ENCODE measurements at regions not wholly inside any gene's neighbourhood (a gene's known extent, or its start where the extent isn't known, plus 50 kb on each side); places are given as distances from the start of the nearest gene placed in this dataset.
"Not testable (repeated sequence)": the region's sequence is repeated elsewhere in the genome, so short reads cannot be mapped to it uniquely, and the experiment has no call there.

DNA sequence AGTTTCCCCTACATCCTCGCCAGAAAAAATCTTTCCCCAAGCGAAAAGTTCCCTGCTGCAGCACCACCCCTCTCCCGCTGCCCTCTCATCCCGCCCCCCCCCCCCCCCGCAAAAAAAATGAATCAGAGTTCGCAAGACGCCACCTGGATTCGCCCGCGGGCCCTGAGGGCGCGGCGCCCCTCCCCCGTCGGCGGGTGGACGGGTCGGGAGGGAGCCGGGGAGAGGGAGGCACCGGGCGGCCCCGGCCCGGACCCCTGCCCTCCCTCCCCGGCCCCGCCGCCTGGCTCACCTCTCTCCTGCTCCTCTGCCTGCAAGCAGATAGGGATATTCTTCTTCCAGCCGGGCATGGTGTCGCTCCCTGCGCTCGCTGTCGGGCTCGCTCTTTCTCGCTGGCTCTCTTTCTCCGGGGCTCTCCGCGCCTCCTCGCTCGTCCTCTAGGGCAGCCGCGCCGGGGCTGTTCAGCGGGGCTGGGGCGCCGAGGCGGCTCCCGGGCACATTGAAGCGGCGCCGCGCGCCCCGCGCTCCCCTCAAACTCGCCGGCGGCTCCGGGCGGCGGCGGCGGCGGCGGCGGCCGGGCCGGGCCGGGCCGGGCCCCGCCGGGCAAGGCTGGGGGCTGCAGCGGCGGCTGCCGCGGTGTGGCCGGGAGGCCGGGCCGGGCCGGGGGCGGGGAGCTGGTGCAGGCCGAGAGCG, 200.3 kb upstream of the CAND1 start:
- H3K36me3 Mint-ChIP-seq (ENCODE audit: insufficient read depth), result no peaks in the 10 kb centered on the region
- H3K27me3 Mint-ChIP-seq, result peaks cover 8% of the 10 kb centered on the region
- peak overlapping the region; percentile 92 for H3K4me3 Mint-ChIP-seq (ENCODE audit: low read depth)
- peaks cover 20% of the 10 kb centered on the region for H3K4me1 Mint-ChIP-seq (ENCODE audit: low read depth)
- H3K9me3 Mint-ChIP-seq (ENCODE audit: low read depth), result no peaks in the 10 kb centered on the region
- TF ChIP-seq, protein P1, sequence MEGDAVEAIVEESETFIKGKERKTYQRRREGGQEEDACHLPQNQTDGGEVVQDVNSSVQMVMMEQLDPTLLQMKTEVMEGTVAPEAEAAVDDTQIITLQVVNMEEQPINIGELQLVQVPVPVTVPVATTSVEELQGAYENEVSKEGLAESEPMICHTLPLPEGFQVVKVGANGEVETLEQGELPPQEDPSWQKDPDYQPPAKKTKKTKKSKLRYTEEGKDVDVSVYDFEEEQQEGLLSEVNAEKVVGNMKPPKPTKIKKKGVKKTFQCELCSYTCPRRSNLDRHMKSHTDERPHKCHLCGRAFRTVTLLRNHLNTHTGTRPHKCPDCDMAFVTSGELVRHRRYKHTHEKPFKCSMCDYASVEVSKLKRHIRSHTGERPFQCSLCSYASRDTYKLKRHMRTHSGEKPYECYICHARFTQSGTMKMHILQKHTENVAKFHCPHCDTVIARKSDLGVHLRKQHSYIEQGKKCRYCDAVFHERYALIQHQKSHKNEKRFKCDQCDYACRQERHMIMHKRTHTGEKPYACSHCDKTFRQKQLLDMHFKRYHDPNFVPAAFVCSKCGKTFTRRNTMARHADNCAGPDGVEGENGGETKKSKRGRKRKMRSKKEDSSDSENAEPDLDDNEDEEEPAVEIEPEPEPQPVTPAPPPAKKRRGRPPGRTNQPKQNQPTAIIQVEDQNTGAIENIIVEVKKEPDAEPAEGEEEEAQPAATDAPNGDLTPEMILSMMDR (IDR thresholded peaks at IDR 0.05; ENCODE audit: unreplicated experiment), result no peak
- H3K27ac Mint-ChIP-seq, result peak overlapping the region; percentile 97
- DNase-seq (ENCODE audit: low spot score, unreplicated experiment), result peak; percentile 50

DNA sequence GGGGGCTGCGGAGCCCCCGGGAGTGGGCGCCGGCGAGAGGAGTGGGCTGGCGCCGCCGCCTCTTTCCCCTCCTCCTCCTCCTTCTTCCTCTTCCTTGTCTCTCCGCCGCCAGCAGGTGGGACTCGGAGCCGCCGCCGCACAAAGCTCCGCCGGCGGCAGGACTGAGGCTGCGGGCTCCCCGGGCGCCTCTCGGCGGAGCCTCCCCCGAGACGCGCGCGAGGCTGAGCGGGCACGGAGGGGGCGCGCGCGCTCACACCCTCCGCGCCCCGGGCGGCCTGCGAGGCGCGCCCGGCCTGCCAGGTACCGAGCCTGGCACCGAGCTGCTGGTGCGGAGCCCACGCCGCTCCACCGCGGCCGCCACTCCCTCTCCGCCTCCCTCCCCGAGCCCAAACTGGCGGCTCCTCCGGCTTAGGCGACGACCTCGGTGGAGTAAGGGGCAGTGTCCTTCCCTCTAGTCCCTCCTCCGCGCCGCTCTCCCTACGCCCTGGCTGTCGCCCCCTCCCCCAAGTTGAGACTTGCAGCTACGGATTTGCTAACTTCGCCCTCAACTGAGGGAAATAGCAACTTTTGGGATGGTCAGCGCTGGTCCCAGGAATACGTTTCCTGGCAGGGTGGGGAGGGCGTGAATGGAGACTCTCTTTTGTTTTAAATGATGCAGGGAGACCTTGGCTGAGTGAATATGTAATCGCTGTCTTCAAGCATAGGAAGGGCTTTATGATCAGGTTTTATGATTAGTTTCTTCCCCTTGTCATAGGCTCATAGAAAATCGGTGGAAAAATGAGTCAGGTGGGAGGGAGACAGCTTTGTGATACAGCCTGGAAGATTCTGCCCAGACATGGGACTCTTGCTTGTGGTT, 199.5 kb upstream of the CAND1 start:
- Mint-ChIP-seq H3K27ac (peak overlapping the region; percentile 95), H3K4me3 (ENCODE audit: low read depth) (peak overlapping the region; percentile 90), H3K4me1 (ENCODE audit: low read depth) (peaks cover 20% of the 10 kb centered on the region), H3K36me3 (ENCODE audit: insufficient read depth) (no peaks in the 10 kb centered on the region), H3K27me3 (peaks cover 8% of the 10 kb centered on the region), H3K9me3 (ENCODE audit: low read depth) (no peaks in the 10 kb centered on the region)
- TF ChIP-seq, protein P1 (IDR thresholded peaks at IDR 0.05; ENCODE audit: unreplicated experiment), result peak; percentile 31
- peak; percentile 41 for DNase-seq (ENCODE audit: low spot score, unreplicated experiment)

DNA sequence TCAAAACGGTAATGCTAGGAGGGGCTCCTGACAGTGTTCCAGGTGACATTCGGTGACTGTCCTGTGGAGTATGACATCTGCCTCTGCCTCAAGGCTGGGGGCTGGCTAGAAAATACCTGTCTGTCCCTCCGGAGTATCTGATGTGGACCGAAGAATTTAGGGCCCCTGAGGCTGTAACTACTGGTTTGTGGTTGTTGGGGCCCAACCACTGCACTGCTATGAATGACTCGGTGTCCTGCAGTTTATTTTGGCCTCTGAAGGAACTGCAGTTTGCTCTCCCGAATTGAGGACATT, 198.9 kb upstream of the CAND1 start:
- H3K27ac Mint-ChIP-seq, result peak overlapping the region; percentile 95
- H3K27me3 Mint-ChIP-seq, result peaks cover 9% of the 10 kb centered on the region
- H3K36me3 Mint-ChIP-seq (ENCODE audit: insufficient read depth), result no peaks in the 10 kb centered on the region
- H3K9me3 Mint-ChIP-seq (ENCODE audit: low read depth), result no peaks in the 10 kb centered on the region
- no peak for DNase-seq (ENCODE audit: low spot score, unreplicated experiment)
- peaks cover 20% of the 10 kb centered on the region for H3K4me1 Mint-ChIP-seq (ENCODE audit: low read depth)
- peak overlapping the region; percentile 90 for H3K4me3 Mint-ChIP-seq (ENCODE audit: low read depth)
- TF ChIP-seq, protein P1 (IDR thresholded peaks at IDR 0.05; ENCODE audit: unreplicated experiment), result no peak

DNA sequence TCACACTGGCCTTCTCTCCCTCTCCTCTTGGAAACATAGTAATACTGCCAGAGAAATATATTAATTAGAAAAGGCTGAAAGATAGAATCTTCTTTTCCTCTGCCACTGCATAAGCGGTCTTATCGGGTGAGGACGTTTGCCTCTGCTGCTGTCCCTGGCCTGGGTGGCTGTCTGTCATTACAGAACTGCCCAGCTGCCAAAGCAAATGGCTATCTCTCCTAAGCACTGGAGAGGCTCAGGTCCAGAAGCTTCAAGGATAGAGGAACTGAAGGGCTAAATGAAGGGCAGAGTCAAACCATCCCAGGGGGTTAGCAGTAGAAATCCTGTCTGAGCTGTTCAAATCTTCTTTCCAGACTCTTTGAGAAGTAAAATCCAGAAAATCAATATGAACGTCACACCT, 198.6 kb upstream of the CAND1 start:
- TF ChIP-seq, protein P1 (IDR thresholded peaks at IDR 0.05; ENCODE audit: unreplicated experiment), result no peak
- Mint-ChIP-seq H3K36me3 (ENCODE audit: insufficient read depth) (no peaks in the 10 kb centered on the region), H3K27me3 (peaks cover 12% of the 10 kb centered on the region), H3K27ac (peak overlapping the region; percentile 95), H3K4me3 (ENCODE audit: low read depth) (peak overlapping the region; percentile 90), H3K4me1 (ENCODE audit: low read depth) (peaks cover 20% of the 10 kb centered on the region), H3K9me3 (ENCODE audit: low read depth) (no peaks in the 10 kb centered on the region)
- no peak for DNase-seq (ENCODE audit: low spot score, unreplicated experiment)

DNA sequence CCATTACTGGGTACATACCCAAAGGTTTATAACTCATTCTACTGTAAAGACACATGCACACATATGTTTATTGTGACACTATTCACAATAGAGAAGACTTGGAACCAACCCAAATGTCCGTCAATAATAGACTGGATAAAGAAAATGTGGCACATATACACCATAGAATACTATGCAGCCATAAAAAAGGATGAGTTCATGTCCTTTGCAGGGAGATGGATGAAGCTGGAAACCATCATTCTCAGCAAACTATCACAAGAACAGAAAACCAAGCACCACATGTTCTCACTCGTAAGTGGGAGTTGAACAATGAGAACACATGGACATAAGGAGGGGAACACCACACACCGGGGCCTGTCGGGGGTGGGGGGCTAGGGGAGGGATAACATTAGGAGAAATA, 196.9 kb upstream of the CAND1 start:
- not testable (repeated sequence) for DNase-seq (ENCODE audit: low spot score, unreplicated experiment); H3K4me3 Mint-ChIP-seq (ENCODE audit: low read depth); H3K27ac Mint-ChIP-seq; H3K9me3 Mint-ChIP-seq (ENCODE audit: low read depth); H3K36me3 Mint-ChIP-seq (ENCODE audit: insufficient read depth)
- Mint-ChIP-seq H3K4me1 (ENCODE audit: low read depth) (peaks cover 20% of the 10 kb centered on the region), H3K27me3 (peaks cover 16% of the 10 kb centered on the region)
